Upper lobe of right lung (tissue), 1 donor: ENCODE measurements at regions not wholly inside any gene's neighbourhood (a gene's known extent, or its start where the extent isn't known, plus 50 kb on each side); places are given as distances from the start of the nearest gene placed in this dataset.

Experiments used
- ATAC-seq: fragments of 200-7000 bp; cut with Tn5 transposase; one replicate; pipeline ENCODE4 v1.9.1; 2020; ENCODE audit warnings: mild to moderate bottlenecking, moderate library complexity
- DNase-seq: peaks from one replicate; pipeline ENCODE4 v3.0.0-alpha.2; 2020
- H3K27ac ChIP-seq: fragments of 200-600 bp; one replicate; pipeline ENCODE4 v1.8.0; 2022
- H3K27me3 ChIP-seq: fragments of 200-600 bp; one replicate; pipeline ENCODE4 v1.8.0; 2022; ENCODE audit warnings: mild to moderate bottlenecking
- H3K36me3 ChIP-seq: fragments of 200-600 bp; one replicate; pipeline ENCODE4 v1.8.0; 2022
- H3K4me1 ChIP-seq: fragments of 200-600 bp; one replicate; pipeline ENCODE4 v1.8.0; 2022
- H3K4me3 ChIP-seq: fragments of 200-600 bp; one replicate; pipeline ENCODE4 v1.8.0; 2022; ENCODE audit warnings: mild to moderate bottlenecking
- H3K9me3 ChIP-seq: fragments of 200-600 bp; one replicate; pipeline ENCODE4 v1.8.0; 2022
- CTCF ChIP-seq: fragments of 200-600 bp; IDR thresholded peaks from one replicate; pipeline ENCODE4 v1.8.0; 2022; ENCODE audit warnings: antibody characterized with exemption
- intact Hi-C: fragments of 100-400 bp; cut with DNase I; formaldehyde crosslinking; loops from one replicate; pipeline ENCODE4 v1.11.0; 2022
- donor health status: DM: no; HTN: yes; CAD: no; lungs with severe emphysema.

- Histone ChIP-seq H3K9me3 (no peaks in the 10 kb centered on the region), H3K27me3 (no peaks in the 10 kb centered on the region), H3K27ac (no peak overlapping the region), H3K4me3 (no peak overlapping the region), H3K4me1 (no peaks in the 10 kb centered on the region), H3K36me3 (no peaks in the 10 kb centered on the region)
- TF ChIP-seq CTCF: no peak
- DNase-seq: no peak
- intact Hi-C loops: no loop called here
- no peak for ATAC-seq
Measured at GRCh38 chr9:81245254-81245956, 443.9 kb downstream of the TLE1 start.

- Histone ChIP-seq H3K9me3 (no peaks in the 10 kb centered on the region), H3K4me3 (no peak overlapping the region), H3K27ac (no peak overlapping the region), H3K4me1 (no peaks in the 10 kb centered on the region), H3K36me3 (no peaks in the 10 kb centered on the region), H3K27me3 (no peaks in the 10 kb centered on the region)
- no peak for DNase-seq
- no peak for ATAC-seq
- intact Hi-C loops: no loop called here
- no peak for TF ChIP-seq CTCF
Measured at GRCh38 chr9:81244631-81245030, 444.7 kb downstream of the TLE1 start.

DNA sequence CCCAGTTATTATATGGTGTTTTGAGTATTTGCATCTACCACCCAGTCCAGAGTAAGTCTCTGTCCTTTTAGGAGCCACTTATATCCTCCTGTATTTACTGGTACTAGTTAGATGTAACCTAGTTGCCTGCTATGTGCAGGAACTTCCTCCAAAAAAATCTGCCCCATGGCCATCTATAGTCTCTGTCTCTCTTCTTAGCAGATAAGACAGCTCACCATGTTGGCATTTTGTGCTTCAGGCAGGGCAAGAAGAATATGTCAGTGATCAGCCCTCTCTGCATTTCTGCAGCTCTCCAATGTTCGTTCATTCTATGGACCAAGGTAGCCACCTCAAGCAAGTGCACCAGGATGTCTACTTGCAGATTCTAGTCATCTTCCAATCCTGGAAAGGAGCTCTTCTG is 446.5 kb downstream of the TLE1 start:
- H3K36me3 ChIP-seq: no peaks in the 10 kb centered on the region
- no peaks in the 10 kb centered on the region for H3K4me1 ChIP-seq
- no peak for DNase-seq
- H3K27ac ChIP-seq: no peak overlapping the region
- H3K27me3 ChIP-seq: no peaks in the 10 kb centered on the region
- intact Hi-C loops: no loop called here
- ATAC-seq: no peak
- H3K9me3 ChIP-seq: no peaks in the 10 kb centered on the region
- H3K4me3 ChIP-seq: no peak overlapping the region
- TF ChIP-seq CTCF: no peak

- intact Hi-C loops: no loop called here
- Histone ChIP-seq H3K27me3 (no peaks in the 10 kb centered on the region), H3K4me1 (no peaks in the 10 kb centered on the region), H3K4me3 (no peak overlapping the region), H3K9me3 (no peaks in the 10 kb centered on the region), H3K36me3 (no peaks in the 10 kb centered on the region), H3K27ac (no peak overlapping the region)
- DNase-seq (no peak), ATAC-seq (no peak)
- TF ChIP-seq CTCF: no peak
Measured at GRCh38 chr9:81239388-81239787, 450.0 kb downstream of the TLE1 start.

DNA sequence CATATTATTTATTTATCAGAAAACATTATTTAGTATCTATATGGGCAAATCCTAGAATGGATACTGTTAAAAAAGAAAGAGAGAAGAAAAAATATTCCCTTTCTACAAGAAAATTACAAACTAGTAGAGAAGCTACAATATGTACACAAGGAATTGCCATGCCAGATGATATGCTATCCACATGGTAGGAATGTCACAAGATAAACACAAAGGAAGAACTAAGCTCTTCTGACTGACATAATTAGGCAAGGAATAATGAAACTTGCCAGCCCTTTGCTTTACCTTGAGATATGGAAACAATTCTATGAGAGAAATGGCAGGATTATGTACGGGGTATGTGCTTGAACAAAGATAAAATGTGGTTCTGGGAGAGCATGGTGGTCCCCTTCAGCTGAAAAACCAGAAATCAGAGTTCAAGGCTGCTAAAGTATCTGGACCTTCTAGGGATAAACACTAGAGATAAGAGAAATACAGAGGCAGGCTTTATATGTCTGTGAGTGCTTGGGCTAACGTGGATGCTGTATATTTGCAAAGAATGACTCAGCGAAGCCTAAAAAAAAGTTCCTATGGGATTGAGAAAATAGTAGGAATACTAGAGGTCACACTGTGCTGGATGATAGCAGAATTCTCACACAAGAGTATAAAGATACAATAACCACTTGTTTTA is 451.6 kb downstream of the TLE1 start:
- DNase-seq: no peak
- Histone ChIP-seq H3K4me3 (no peak overlapping the region), H3K27me3 (no peaks in the 10 kb centered on the region), H3K36me3 (no peaks in the 10 kb centered on the region), H3K27ac (no peak overlapping the region), H3K4me1 (no peaks in the 10 kb centered on the region), H3K9me3 (no peaks in the 10 kb centered on the region)
- intact Hi-C loops: no loop called here
- no peak for ATAC-seq
- TF ChIP-seq CTCF: no peak
